Testis (tissue), 2 donors: ENCODE measurements at regions not wholly inside any gene's neighbourhood (a gene's known extent, or its start where the extent isn't known, plus 50 kb on each side); places are given as distances from the start of the nearest gene placed in this dataset.

Source experiments
- POLR2A ChIP-seq: fragments of 450-650 bp; IDR thresholded peaks from one replicate; pipeline ENCODE4 v1.6.1; 2017; ENCODE audit warnings: antibody characterized with exemption, mild to moderate bottlenecking, moderate library complexity
- TF ChIP-seq, protein P1 (sequence below), 3 experiments: fragments of 450-650 bp in 2 of 3; fragments of 200-600 bp in 1 of 3; sonication (generic) in 1 of 3; IDR thresholded peaks; one replicate each; pipeline ENCODE4 v1.5.1; 2016 to 2019; ENCODE audit warnings: antibody characterized with exemption in 3 of 3, mild to moderate bottlenecking in 2 of 3, moderate library complexity in 1 of 3

DNA sequence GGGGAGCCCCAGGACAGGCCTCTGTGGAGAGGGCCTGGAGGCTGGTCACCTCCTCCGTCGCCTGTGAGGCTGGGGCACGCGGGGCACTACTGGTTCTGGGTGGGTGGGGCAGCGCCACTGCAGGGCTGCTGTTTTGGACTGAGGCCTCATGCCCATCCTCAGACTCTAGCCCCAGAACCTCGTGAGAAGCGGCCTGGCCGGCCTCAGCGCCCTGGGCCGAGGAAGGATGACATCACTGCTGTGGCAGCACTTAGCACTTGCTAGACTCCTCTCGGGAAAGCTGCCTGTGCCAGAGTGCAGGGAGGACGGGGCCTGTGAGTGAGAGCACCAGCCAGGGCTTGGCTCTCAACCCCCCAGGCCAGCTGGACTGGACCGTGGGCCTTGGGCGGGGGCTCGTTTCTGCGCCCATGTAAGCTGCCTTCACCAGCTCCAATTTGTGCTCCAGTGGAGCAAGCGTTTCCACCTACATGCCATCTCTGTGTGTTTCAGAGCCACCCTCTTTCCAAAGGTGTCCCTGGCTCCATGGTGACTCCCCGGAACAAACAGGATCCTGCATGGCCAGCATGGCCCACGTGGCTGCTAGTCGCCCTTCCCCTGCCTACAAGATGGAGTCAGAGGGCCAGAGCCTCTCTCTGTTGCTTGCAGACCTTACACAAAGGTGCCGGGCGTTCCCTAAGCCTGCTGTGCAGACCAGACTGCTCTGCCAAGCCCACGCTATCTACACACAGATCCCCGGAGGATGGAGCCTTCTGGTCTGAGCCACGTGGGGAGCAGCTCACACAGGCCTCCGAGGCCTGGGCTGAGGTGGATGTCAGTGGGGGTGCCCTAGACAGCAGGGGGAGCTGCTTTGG lies 102.9 kb downstream of the CTTN start:
- TF ChIP-seq, protein P1, sequence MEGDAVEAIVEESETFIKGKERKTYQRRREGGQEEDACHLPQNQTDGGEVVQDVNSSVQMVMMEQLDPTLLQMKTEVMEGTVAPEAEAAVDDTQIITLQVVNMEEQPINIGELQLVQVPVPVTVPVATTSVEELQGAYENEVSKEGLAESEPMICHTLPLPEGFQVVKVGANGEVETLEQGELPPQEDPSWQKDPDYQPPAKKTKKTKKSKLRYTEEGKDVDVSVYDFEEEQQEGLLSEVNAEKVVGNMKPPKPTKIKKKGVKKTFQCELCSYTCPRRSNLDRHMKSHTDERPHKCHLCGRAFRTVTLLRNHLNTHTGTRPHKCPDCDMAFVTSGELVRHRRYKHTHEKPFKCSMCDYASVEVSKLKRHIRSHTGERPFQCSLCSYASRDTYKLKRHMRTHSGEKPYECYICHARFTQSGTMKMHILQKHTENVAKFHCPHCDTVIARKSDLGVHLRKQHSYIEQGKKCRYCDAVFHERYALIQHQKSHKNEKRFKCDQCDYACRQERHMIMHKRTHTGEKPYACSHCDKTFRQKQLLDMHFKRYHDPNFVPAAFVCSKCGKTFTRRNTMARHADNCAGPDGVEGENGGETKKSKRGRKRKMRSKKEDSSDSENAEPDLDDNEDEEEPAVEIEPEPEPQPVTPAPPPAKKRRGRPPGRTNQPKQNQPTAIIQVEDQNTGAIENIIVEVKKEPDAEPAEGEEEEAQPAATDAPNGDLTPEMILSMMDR (IDR thresholded peaks at IDR 0.05): no peak
- no peak for TF ChIP-seq POLR2A
